PC-3 (cell line): ENCODE measurements at regions not wholly inside any gene's neighbourhood (a gene's known extent, or its start where the extent isn't known, plus 50 kb on each side); places are given as distances from the start of the nearest gene placed in this dataset.

Experiments used
- EZH2 ChIP-seq: fragments of 300-600 bp; sonication (generic); IDR thresholded peaks from one replicate; pipeline ENCODE4 v1.6.1; 2017; ENCODE audit warnings: antibody characterized with exemption, mild to moderate bottlenecking, low read length; ENCODE audit not compliant: unreplicated experiment
- EZH2phosphoT487 ChIP-seq: fragments of 300-600 bp; sonication (generic); IDR thresholded peaks from 2 replicates; pipeline ENCODE4 v1.6.1; 2018; ENCODE audit warnings: mild to moderate bottlenecking, antibody characterized with exemption, low read length, borderline replicate concordance
- TF ChIP-seq, protein P1 (sequence below): fragments of 300-600 bp; sonication (generic); conservative IDR thresholded peaks from 2 replicates; pipeline ENCODE4 v1.5.1; 2017; ENCODE audit warnings: antibody characterized with exemption, low read depth, mild to moderate bottlenecking, low read length

DNA sequence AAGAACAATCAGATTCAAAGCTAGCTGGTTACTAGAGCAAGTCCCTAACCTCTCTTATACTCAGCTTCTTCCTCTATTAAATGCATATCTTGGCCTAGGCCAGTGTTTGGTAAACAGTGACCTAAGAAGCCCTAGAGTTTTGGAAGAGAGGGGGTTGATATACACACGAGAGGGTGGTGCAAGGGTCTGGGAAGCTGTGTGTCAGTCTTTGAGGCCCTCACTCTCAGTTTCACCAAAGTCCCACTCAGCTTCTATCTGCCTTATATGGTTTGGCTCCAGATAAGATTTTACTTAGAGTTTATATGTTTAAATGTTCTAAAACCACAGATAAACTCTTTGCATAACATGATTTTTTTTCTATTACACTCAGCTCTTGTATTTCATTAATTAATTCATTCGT lies 526.1 kb upstream of the BTBD3 start:
- TF ChIP-seq, protein P1, sequence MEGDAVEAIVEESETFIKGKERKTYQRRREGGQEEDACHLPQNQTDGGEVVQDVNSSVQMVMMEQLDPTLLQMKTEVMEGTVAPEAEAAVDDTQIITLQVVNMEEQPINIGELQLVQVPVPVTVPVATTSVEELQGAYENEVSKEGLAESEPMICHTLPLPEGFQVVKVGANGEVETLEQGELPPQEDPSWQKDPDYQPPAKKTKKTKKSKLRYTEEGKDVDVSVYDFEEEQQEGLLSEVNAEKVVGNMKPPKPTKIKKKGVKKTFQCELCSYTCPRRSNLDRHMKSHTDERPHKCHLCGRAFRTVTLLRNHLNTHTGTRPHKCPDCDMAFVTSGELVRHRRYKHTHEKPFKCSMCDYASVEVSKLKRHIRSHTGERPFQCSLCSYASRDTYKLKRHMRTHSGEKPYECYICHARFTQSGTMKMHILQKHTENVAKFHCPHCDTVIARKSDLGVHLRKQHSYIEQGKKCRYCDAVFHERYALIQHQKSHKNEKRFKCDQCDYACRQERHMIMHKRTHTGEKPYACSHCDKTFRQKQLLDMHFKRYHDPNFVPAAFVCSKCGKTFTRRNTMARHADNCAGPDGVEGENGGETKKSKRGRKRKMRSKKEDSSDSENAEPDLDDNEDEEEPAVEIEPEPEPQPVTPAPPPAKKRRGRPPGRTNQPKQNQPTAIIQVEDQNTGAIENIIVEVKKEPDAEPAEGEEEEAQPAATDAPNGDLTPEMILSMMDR, result no peak
- no peak for TF ChIP-seq EZH2
- TF ChIP-seq EZH2phosphoT487, result no peak
